Skin of body (tissue), 1 donor: ENCODE measurements at regions not wholly inside any gene's neighbourhood (a gene's known extent, or its start where the extent isn't known, plus 50 kb on each side); places are given as distances from the start of the nearest gene placed in this dataset.

Experiments
- DNase-seq: peaks from one replicate; lab custom pipeline; 2025; lab: John Stamatoyannopoulos, UW

- DNase-seq, result no peak
Measured at GRCh38 chr15:100734586-100734985, 132.2 kb downstream of the ASB7 start.

DNA sequence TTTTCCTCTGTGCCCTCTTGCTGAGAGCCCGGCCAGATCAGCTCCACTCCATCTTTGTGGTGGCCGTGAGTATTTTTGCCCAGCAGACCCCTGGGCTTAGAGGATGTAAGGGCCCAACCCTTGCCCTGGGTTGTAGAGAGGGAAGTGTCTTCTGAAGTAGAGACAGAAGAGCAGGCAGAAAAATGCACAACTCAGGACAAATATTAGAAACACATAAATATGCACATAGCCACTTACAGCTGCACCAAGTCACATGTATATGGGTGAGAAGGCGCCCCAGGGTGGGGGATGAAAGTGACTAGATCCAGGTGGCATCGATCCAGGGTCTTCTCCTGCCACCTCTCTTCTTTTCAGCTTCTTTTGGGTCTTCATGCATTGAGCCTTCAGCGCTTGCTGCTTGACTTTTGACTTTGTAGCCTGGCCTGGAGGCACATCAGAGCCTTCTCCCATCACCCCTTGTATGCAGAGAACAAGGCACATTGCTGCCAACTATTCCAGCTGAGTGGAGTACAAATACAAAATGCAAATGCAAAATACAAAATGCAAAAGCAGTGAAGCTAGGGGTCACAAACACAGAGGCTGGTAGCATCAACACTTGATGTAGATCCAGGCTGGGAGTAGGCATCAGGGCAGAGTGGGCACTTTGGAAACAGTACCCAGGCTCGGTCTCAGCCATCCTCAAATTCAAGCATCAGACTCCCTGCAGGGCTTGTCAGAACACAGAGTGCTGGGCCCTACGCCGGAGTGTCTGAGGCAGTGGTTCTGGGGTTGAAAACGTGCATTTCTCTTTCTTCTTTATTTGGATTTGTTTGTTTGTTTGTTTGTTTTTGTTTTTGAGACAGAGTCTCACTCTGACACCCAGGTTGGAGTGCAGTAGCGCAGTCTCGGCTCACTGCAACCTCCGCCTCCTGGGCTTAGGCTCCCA lies 133.0 kb downstream of the ASB7 start:
- no peak for DNase-seq

DNA sequence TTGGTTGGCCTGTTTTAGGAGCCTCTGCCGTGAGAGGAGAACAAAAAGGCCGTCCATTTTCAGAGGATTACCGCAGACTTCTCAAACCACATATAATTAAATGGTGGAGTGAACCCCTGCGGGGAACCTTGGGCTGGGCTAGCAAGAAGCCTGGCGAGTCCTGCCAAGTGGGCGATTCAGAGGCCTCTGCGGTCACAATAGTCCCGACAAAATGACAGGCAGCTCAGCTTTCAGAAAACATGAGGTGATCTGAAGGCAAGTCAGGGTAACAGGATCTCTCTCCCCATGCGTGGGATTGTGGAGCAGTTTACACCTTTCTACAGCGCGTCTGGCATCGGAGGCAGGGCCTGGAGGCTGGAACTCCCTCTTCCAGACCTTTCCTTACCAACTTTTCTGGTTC lies 134.8 kb downstream of the ASB7 start:
- no peak for DNase-seq

- DNase-seq, result no peak
Measured at GRCh38 chr15:100738614-100739013, 136.2 kb downstream of the ASB7 start.

- DNase-seq, result peak; percentile 72
Measured at GRCh38 chr15:100740138-100740537, 137.7 kb downstream of the ASB7 start.

DNA sequence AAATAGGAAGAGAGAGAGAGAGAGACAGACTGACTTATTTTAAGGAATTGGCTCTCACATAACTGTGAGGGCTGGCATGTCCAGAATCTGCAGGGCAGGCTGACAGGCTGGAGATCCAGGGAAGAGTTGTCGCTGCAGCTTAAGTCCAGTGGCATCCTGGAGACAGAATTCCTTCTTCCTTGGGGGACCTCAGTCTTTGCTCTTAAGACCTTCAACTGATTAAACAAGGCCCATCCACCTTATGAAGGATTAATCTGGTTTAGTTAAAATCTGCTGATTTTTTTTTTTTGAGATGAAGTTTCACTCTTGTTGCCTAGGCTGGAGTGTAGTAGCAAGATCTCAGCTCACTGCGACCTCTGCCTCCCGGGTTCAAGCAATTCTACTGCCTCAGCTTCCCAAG lies 128.0 kb upstream of the ALDH1A3 start:
- no peak for DNase-seq

DNA sequence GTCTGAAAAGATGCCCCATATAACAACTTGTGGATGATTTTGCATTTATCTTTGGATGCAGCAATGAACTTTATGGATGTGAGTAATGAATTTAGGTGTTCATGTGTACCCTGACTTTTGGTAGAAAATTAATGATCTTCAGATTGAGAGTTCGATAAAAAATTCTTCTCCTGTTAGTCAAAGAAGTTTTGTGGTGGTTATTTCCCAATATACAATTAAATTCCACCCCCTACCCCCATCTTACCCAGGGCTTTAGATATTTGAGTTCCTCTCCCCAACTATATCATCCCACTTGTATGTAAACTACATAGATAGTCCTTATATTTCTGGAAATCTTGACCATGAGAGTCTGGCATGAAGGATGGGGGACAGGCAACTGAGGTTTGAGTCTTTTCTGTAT lies 126.1 kb upstream of the ALDH1A3 start:
- DNase-seq, result no peak

GRCh38 chr15:100757661-100758060 lies 122.0 kb upstream of the ALDH1A3 start:
- DNase-seq, result peak; percentile 77

- DNase-seq, result no peak
Measured at GRCh38 chr15:100758555-100758954, 121.1 kb upstream of the ALDH1A3 start.

DNA sequence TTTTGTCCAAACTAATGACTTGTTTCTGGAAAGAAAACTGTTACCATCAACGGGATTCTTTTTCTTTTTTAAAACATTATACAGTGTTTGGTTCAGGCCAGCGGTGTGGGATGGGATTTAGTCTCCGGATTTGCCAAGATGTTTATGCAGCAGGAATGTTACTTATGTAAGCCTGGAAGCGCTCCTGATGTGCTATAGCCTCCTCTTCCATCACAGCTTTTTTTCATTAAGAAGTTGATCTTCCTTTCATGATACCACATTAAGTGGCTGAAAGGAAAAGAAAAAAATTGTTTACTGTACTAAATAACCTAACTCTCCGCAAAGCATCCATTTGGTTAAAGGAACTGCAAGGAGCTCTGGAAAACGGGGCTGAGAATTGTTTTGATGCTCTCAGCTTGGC lies 120.5 kb upstream of the ALDH1A3 start:
- DNase-seq, result peak; percentile 91

- DNase-seq, result peak; percentile 80
Measured at GRCh38 chr15:100759698-100760356, 119.8 kb upstream of the ALDH1A3 start.

DNA sequence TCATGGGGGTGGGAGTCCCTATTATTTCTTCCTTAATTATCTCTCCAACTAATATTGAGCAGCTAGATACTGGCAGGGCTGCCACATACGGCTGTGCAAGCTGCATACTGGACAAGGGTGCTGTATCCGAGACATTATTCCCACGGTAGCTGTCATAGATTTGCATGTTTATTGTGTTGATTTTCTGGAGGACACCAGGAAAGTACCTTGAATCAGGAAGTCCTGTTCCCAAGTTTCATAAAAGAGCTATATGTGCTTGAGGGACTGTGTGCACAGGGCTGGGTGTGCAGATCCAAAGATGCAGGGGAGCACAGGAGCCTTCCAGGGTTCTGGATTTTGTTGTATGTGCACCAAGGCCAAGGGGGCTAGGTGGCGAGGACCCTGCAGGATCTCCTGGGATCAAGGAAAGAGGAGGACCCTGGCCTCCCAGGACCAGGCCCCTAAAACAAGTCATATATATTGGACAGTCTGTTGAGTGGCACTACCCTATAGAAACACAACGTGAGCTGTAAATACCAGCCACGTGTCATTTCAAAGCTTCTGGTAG lies 119.2 kb upstream of the ALDH1A3 start:
- no peak for DNase-seq

- no peak for DNase-seq
Measured at GRCh38 chr15:100761290-100761935, 118.2 kb upstream of the ALDH1A3 start.

GRCh38 chr15:100762289-100762688 lies 117.3 kb upstream of the ALDH1A3 start:
- no peak for DNase-seq

DNA sequence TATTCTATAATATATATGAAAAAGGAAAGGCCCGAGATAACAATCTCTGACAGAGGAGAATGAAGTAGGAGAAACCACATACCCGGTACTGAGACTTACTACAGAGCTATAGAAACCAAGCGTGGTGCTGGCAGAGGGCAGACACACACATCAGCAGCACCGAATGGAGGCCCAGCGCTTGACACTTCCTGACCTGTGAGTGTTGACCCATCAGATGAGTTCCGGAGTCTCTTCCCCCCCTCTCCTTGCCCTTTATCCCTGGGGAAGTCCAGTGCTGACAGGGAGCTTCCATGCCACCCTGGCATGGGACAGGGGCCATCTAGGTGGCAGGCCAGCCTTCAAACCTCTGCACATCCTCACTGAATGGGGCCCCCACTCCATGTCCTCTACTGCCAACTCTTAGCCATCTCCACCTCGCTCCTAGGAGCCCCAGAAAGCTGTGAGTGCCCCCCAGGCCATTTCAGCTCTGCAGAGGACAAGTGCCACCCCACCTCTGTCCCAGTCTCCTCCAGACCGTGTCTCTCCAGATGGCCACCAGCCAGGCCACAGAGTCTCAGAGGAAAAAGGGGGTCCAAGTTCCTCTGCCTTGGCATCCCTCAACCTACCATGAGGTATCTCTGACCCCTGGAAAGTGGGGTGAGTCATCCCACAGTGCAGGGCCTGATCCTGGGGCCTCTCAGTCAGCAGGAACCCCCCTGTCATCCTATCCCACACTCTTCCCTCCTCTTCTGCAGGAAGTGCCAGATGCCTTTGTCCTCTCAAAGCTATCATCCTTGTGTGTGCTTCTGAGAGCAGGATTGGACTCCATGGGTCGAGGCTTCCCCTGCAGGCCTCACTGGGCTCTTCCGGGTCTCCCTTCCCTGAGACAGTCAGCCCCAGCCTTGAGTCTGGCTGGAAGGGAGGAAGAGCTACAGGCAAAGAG lies 116.5 kb upstream of the ALDH1A3 start:
- DNase-seq, result no peak

DNA sequence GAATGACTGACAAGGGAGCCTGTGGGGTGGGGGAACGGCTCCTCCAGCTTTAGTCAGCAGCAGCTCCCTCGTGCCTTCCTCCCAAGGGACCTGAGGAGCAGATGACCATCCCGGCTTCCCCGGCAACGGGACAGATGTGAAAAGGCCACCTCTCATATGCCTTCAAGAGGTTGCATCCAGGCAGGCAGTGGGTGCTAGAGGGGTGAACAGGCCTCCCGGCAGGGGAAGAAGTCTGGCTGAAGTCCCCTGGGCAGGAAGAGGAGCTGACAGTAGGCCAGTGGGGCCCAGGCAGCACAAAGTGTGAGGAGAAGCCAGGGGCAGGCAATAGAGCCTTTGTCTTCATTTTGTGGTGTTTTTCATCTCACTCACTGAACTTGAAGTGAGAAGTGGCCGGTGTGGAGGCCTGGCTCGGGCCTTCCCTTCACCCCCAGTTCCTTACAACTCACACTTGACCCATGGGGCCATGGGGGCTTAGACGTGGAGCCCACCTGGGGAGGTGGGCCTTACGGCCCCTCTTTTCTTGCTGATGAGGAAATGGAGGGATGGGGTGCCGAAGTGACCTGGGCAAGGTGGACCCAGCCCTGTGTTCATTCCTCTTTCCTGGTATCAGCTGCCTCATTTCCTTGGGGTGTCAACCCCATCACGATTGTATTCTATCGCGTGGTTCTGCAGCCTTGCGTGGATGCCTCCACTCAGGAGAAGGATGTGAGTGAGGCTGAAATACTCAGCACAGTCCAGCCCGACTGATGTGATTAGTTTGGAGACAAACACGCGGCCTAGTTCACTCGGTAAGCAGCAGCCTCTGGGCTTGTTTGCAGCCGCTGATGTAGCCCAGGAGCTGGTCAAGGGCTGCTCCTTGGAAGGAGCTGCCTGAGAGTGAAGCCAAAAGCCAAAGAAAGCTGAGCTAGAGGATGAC lies 115.5 kb upstream of the ALDH1A3 start:
- DNase-seq, result no peak

GRCh38 chr15:100764778-100765466 lies 114.7 kb upstream of the ALDH1A3 start:
- peak; percentile 34 for DNase-seq

DNA sequence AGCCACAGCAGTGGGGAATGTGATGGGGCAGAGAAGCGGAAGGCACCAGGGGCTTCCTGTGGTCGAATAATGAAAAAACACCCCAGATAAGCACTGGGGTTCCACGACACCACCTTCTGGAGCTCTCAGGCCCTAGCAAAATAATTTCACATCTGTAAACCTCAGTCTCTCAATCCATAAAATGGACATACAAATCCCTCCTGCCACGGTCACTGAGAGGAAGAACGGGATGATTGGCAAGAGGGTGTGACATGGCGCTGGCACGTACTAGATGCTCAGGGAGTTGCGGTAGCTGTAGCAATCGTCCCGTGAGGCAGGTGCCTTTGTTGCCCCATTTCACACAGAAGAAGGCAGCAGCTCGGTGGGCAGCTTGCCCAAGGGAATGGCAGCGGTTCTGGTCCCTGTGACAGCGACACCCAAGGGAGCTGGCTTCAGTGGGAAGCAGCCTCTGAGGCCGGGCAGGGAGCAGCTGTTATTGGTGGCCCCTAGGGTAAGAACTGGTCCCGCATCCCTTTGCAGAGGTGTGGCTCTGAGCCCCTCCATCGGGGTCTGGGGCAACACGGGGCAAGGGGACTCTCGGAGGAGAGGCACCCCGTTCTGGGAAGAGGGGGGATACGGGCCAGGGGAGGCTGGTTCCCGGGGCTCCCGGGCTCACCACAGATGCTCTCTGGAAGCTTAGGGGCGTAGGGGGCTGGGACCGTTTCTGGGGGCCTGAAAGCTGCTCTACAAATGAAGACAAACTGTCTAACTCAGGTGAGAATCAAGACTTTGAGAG lies 114.0 kb upstream of the ALDH1A3 start:
- no peak for DNase-seq
